Mesothelial cell of epicardium (in vitro differentiated cells): ENCODE measurements at regions not wholly inside any gene's neighbourhood (a gene's known extent, or its start where the extent isn't known, plus 50 kb on each side); places are given as distances from the start of the nearest gene placed in this dataset.

ENCODE experiments used
- DNase-seq, 2 experiments: peaks; one replicate each; pipeline ENCODE4 v3.0.0; 2021; ENCODE audit warnings: low spot score in 2 of 2; ENCODE audit not compliant: unreplicated experiment in 2 of 2
- H3K27ac Mint-ChIP-seq: 2 replicates; pipeline ENCODE4 v1.8.0; 2021; ENCODE audit warnings: mixed read lengths
- H3K27me3 Mint-ChIP-seq: 2 replicates; pipeline ENCODE4 v1.8.0; 2021; ENCODE audit warnings: low read depth, mixed read lengths
- H3K36me3 Mint-ChIP-seq: 2 replicates; pipeline ENCODE4 v1.8.0; 2021; ENCODE audit warnings: mixed read lengths
- H3K4me1 Mint-ChIP-seq: 2 replicates; pipeline ENCODE4 v1.8.0; 2021; ENCODE audit warnings: mixed read lengths
- H3K4me3 Mint-ChIP-seq: 2 replicates; pipeline ENCODE4 v1.8.0; 2021; ENCODE audit warnings: mild to moderate bottlenecking, moderate library complexity, mixed read lengths
- H3K9me3 Mint-ChIP-seq: 2 replicates; pipeline ENCODE4 v1.8.0; 2021; ENCODE audit warnings: mixed read lengths
- CTCF ChIP-seq: fragments of 200-600 bp; sonication (generic); IDR thresholded peaks from one replicate; pipeline ENCODE4 v1.5.0; 2021; ENCODE audit warnings: antibody characterized with exemption; ENCODE audit not compliant: unreplicated experiment

GRCh38 chr2:67631483-67631882 is 234.3 kb downstream of the ETAA1 start:
- Mint-ChIP-seq H3K27me3 (peaks cover 2% of the 10 kb centered on the region), H3K27ac (no peak overlapping the region), H3K9me3 (peaks cover 7% of the 10 kb centered on the region), H3K4me3 (no peak overlapping the region), H3K36me3 (peaks cover 1% of the 10 kb centered on the region), H3K4me1 (peaks cover 20% of the 10 kb centered on the region)
- TF ChIP-seq CTCF, result no peak
- no peak for DNase-seq

GRCh38 chr2:67633212-67633856 is 236.2 kb downstream of the ETAA1 start:
- peaks cover 1% of the 10 kb centered on the region for H3K36me3 Mint-ChIP-seq
- no peak for TF ChIP-seq CTCF
- DNase-seq, result no peak
- no peak overlapping the region for H3K27ac Mint-ChIP-seq
- H3K4me3 Mint-ChIP-seq, result no peak overlapping the region
- peaks cover 7% of the 10 kb centered on the region for H3K27me3 Mint-ChIP-seq
- H3K9me3 Mint-ChIP-seq, result peaks cover 7% of the 10 kb centered on the region
- H3K4me1 Mint-ChIP-seq, result peaks cover 8% of the 10 kb centered on the region

- H3K4me1 Mint-ChIP-seq, result peaks cover 16% of the 10 kb centered on the region
- H3K9me3 Mint-ChIP-seq, result peaks cover 7% of the 10 kb centered on the region
- H3K36me3 Mint-ChIP-seq, result peaks cover 1% of the 10 kb centered on the region
- H3K27me3 Mint-ChIP-seq, result peaks cover 11% of the 10 kb centered on the region
- no peak overlapping the region for H3K4me3 Mint-ChIP-seq
- no peak for TF ChIP-seq CTCF
- no peak overlapping the region for H3K27ac Mint-ChIP-seq
- DNase-seq, result no peak
These were observed 241.0 kb downstream of the ETAA1 start for GRCh38 chr2:67638146-67638545.

- peak overlapping the region; percentile 9 for H3K27ac Mint-ChIP-seq
- no peak for TF ChIP-seq CTCF
- no peak for DNase-seq
- H3K9me3 Mint-ChIP-seq, result no peaks in the 10 kb centered on the region
- no peak overlapping the region for H3K4me3 Mint-ChIP-seq
- H3K27me3 Mint-ChIP-seq, result peaks cover 14% of the 10 kb centered on the region
- H3K4me1 Mint-ChIP-seq, result peaks cover 28% of the 10 kb centered on the region
- H3K36me3 Mint-ChIP-seq, result no peaks in the 10 kb centered on the region
These were observed 244.3 kb downstream of the ETAA1 start for GRCh38 chr2:67641312-67642045.

- Mint-ChIP-seq H3K4me3 (no peak overlapping the region), H3K27me3 (peaks cover 14% of the 10 kb centered on the region), H3K36me3 (no peaks in the 10 kb centered on the region), H3K27ac (peak overlapping the region; percentile 9), H3K4me1 (peaks cover 28% of the 10 kb centered on the region), H3K9me3 (no peaks in the 10 kb centered on the region)
- DNase-seq, result no peak
- TF ChIP-seq CTCF, result no peak
These were observed 244.9 kb downstream of the ETAA1 start for GRCh38 chr2:67642046-67642382.
